Fibroblast of skin of right quadriceps (primary cell): ENCODE measurements at regions not wholly inside any gene's neighbourhood (a gene's known extent, or its start where the extent isn't known, plus 50 kb on each side); places are given as distances from the start of the nearest gene placed in this dataset.
"Not testable (repeated sequence)": the region's sequence is repeated elsewhere in the genome, so short reads cannot be mapped to it uniquely, and the experiment has no call there.

Source experiments
- DNase-seq: peaks from one replicate; pipeline ENCODE4 v3.0.0-alpha.2; 2013

GRCh38 chr10:123270806-123271205, 116.6 kb downstream of the BUB3 start:
- DNase-seq = no peak

GRCh38 chr10:123272171-123272570, 118.0 kb downstream of the BUB3 start:
- DNase-seq = no peak

- DNase-seq = no peak
Observed at GRCh38 chr10:123274306-123275135, 120.3 kb downstream of the BUB3 start.

GRCh38 chr10:123275136-123275564, 120.9 kb downstream of the BUB3 start:
- DNase-seq = no peak

GRCh38 chr10:123278445-123278844, 124.2 kb downstream of the BUB3 start:
- no peak for DNase-seq

GRCh38 chr10:123283371-123283770, 129.2 kb downstream of the BUB3 start:
- DNase-seq = not testable (repeated sequence)

- DNase-seq = no peak
Observed at GRCh38 chr10:123284022-123284421, 129.8 kb downstream of the BUB3 start.

- DNase-seq = peak; percentile 17
Observed at GRCh38 chr10:123287594-123288247, 133.5 kb downstream of the BUB3 start.

GRCh38 chr10:123289432-123289831, 135.2 kb downstream of the BUB3 start:
- DNase-seq = no peak

GRCh38 chr10:123294109-123294508, 139.9 kb downstream of the BUB3 start:
- no peak for DNase-seq

- DNase-seq = no peak
Observed at GRCh38 chr10:123294886-123295285, 140.7 kb downstream of the BUB3 start.

- no peak for DNase-seq
Observed at GRCh38 chr10:123295644-123296043, 141.4 kb downstream of the BUB3 start.

- DNase-seq = no peak
Observed at GRCh38 chr10:123297175-123297574, 143.0 kb downstream of the BUB3 start.

- no peak for DNase-seq
Observed at GRCh38 chr10:123298583-123298982, 144.4 kb downstream of the BUB3 start.

- no peak for DNase-seq
Observed at GRCh38 chr10:123299598-123299997, 145.4 kb downstream of the BUB3 start.

GRCh38 chr10:123301077-123301857, 147.1 kb downstream of the BUB3 start:
- no peak for DNase-seq

- no peak for DNase-seq
Observed at GRCh38 chr10:123303581-123304337, 149.6 kb downstream of the BUB3 start.

GRCh38 chr10:123305671-123306070, 151.5 kb downstream of the BUB3 start:
- DNase-seq = no peak

- no peak for DNase-seq
Observed at GRCh38 chr10:123306290-123306689, 152.1 kb downstream of the BUB3 start.

- DNase-seq = peak; percentile 3
Observed at GRCh38 chr10:123309731-123310130, 155.5 kb downstream of the BUB3 start.

- DNase-seq = no peak
Observed at GRCh38 chr10:123316776-123317175, 162.6 kb downstream of the BUB3 start.

GRCh38 chr10:123318516-123318915, 164.3 kb downstream of the BUB3 start:
- no peak for DNase-seq

- no peak for DNase-seq
Observed at GRCh38 chr10:123320091-123320490, 165.9 kb downstream of the BUB3 start.
